Gastroesophageal sphincter (tissue), 4 donors: ENCODE measurements at regions not wholly inside any gene's neighbourhood (a gene's known extent, or its start where the extent isn't known, plus 50 kb on each side); places are given as distances from the start of the nearest gene placed in this dataset.

Experiments
- ATAC-seq: fragments of 150-250 bp; one replicate; pipeline ENCODE4 v1.9.1; 2016; ENCODE audit warnings: mild to moderate bottlenecking, moderate library complexity
- H3K27ac ChIP-seq, 4 donors: fragments of 200-600 bp; sonication (generic) in 3 of 4; 1 replicate in 3 of 4; 2 replicates in 1 of 4; pipeline ENCODE4 v1.5.1; 2016 to 2019
- H3K27me3 ChIP-seq: fragments of 200-600 bp; sonication (generic); one replicate; pipeline ENCODE4 v1.5.1; 2019
- H3K36me3 ChIP-seq, 2 donors: fragments of 200-600 bp; sonication (generic); one replicate each; pipeline ENCODE4 v1.5.1; 2019; ENCODE audit warnings: control low read depth in 1 of 2
- H3K4me1 ChIP-seq, 3 donors: fragments of 200-600 bp; sonication (generic); 1 replicate in 2 of 3; 2 replicates in 1 of 3; pipeline ENCODE4 v1.5.1; 2016 to 2019; ENCODE audit warnings: control low read depth in 2 of 3
- H3K4me3 ChIP-seq, 2 donors: fragments of 200-600 bp; sonication (generic); one replicate each; pipeline ENCODE4 v1.5.1; 2019; ENCODE audit warnings: mild to moderate bottlenecking in 1 of 2, moderate library complexity in 1 of 2
- H3K9me3 ChIP-seq, 3 donors: fragments of 200-600 bp; sonication (generic); one replicate each; pipeline ENCODE4 v1.5.1; 2017 to 2019; ENCODE audit warnings: control low read depth in 2 of 3
- EP300 ChIP-seq: sonication (generic); formaldehyde crosslinking; IDR thresholded peaks from one replicate; pipeline ENCODE4 v1.6.1; 2017; ENCODE audit warnings: antibody characterized with exemption, mild to moderate bottlenecking
- POLR2A ChIP-seq, 2 donors: fragments of 450-650 bp; IDR thresholded peaks; one replicate each; pipeline ENCODE4 v1.6.1; 2017; ENCODE audit warnings: antibody characterized with exemption in 2 of 2, mild to moderate bottlenecking in 2 of 2, moderate library complexity in 1 of 2
- POLR2AphosphoS5 ChIP-seq: sonication (generic); formaldehyde crosslinking; IDR thresholded peaks from one replicate; pipeline ENCODE4 v1.6.1; 2017; ENCODE audit warnings: antibody characterized with exemption
- WGBS, 2 donors: methylation state at CpG; one replicate each; pipeline ENCODE4 v1.1.5; 2018; ENCODE audit warnings: low coverage in 1 of 2; 5-methylcytosine and 5-hydroxymethylcytosine counted together
- TF ChIP-seq, protein P1 (sequence below), 4 experiments: fragments of 200-600 bp in 2 of 4; fragments of 450-650 bp in 2 of 4; sonication (generic) in 1 of 4; IDR thresholded peaks; one replicate each; pipeline ENCODE4 v1.5.1; 2017 to 2019; ENCODE audit warnings: antibody characterized with exemption in 4 of 4, mild to moderate bottlenecking in 2 of 4, moderate library complexity in 2 of 4

- Histone ChIP-seq H3K4me1 (no peaks in the 10 kb centered on the region), H3K36me3 (no peaks in the 10 kb centered on the region), H3K9me3 (no peaks in the 10 kb centered on the region), H3K4me3 (no peak overlapping the region), H3K27me3 (no peaks in the 10 kb centered on the region), H3K27ac (no peak overlapping the region)
- 17% methylated on average over 1 of the region's 1 CpG; no CpG with 5 or more reads in 1 of the 2 donors for WGBS, 2 donors
- TF ChIP-seq EP300, result no peak
- TF ChIP-seq POLR2A (IDR thresholded peaks at IDR 0.05), result no peak
- TF ChIP-seq, protein P1, sequence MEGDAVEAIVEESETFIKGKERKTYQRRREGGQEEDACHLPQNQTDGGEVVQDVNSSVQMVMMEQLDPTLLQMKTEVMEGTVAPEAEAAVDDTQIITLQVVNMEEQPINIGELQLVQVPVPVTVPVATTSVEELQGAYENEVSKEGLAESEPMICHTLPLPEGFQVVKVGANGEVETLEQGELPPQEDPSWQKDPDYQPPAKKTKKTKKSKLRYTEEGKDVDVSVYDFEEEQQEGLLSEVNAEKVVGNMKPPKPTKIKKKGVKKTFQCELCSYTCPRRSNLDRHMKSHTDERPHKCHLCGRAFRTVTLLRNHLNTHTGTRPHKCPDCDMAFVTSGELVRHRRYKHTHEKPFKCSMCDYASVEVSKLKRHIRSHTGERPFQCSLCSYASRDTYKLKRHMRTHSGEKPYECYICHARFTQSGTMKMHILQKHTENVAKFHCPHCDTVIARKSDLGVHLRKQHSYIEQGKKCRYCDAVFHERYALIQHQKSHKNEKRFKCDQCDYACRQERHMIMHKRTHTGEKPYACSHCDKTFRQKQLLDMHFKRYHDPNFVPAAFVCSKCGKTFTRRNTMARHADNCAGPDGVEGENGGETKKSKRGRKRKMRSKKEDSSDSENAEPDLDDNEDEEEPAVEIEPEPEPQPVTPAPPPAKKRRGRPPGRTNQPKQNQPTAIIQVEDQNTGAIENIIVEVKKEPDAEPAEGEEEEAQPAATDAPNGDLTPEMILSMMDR (IDR thresholded peaks at IDR 0.05), result no peak
- TF ChIP-seq POLR2AphosphoS5, result no peak
- no peak for ATAC-seq
Measured at GRCh38 chr16:60558936-60559335, 1477.3 kb downstream of the CDH8 start.

DNA sequence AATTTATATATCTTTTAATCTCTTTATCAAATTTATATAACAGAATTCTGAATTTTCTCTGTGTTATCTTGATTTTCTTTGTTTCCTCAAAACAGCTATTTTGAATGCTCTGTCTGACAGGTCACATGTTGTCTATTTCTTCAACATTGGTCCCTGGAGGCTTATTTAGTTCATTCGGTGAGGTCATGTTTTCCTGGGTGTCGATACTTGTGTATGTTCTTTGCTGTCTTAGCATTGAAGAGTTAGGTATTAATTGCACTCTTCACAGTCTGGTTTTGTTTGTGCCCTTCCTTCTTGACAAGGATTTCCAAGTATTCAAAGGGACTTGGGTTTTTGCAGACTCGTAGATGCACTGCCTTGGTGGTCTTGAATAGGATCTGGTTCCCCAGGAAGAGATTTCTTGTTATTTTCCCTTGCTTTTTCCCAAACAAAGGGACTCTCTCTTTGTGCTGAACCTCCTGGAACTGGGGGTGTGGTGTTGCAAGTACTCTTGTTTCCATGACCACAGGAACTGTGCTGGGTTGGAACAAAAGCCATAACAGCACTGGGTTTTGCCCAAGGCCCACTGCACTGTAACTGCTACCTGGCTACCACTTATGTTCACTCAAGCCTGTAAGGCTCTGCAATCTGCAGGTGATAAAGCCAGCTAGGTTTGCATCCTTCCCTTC lies 1483.0 kb downstream of the CDH8 start:
- no peaks in the 10 kb centered on the region for H3K36me3 ChIP-seq
- WGBS, 2 donors, result 39 to 53% methylated on average over 3 of the region's 3 CpGs
- H3K27me3 ChIP-seq, result no peaks in the 10 kb centered on the region
- H3K9me3 ChIP-seq, result no peaks in the 10 kb centered on the region
- TF ChIP-seq, protein P1 (IDR thresholded peaks at IDR 0.05), result no peak
- no peak overlapping the region for H3K4me3 ChIP-seq
- no peak overlapping the region for H3K27ac ChIP-seq
- H3K4me1 ChIP-seq, result no peaks in the 10 kb centered on the region
- ATAC-seq, result no peak

DNA sequence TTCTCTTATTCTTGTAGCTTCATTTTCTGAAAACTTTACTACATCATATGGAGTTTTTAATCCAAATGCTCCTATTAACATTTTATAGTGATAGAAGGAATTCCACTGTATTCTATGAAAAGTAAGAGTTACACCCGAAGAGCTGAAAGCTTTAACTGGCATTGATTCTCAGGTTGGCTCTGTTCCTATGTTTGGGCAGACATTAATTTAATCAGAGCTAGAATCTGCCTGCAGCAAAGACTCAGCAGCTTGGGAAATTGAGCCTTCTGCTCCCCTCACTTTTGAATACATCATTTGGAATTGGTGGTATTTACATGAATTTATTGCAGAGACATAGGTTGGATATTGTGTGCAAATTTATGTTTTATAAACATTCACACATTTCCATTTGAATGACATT lies 1494.7 kb downstream of the CDH8 start:
- Histone ChIP-seq H3K4me3 (no peak overlapping the region), H3K27ac (no peak overlapping the region), H3K4me1 (no peaks in the 10 kb centered on the region), H3K9me3 (no peaks in the 10 kb centered on the region), H3K36me3 (no peaks in the 10 kb centered on the region), H3K27me3 (no peaks in the 10 kb centered on the region)
- 40 to 47% methylated on average over 1 of the region's 1 CpG for whole genome bisulfite sequencing, 2 donors
- no peak for ATAC-seq
- no peak for TF ChIP-seq EP300
- TF ChIP-seq POLR2AphosphoS5, result no peak
- TF ChIP-seq POLR2A (IDR thresholded peaks at IDR 0.05), result no peak
- TF ChIP-seq, protein P1 (IDR thresholded peaks at IDR 0.05), result no peak

- H3K4me1 ChIP-seq, result no peaks in the 10 kb centered on the region
- no peak overlapping the region for H3K4me3 ChIP-seq
- TF ChIP-seq POLR2AphosphoS5 (no peak), POLR2A (IDR thresholded peaks at IDR 0.05) (no peak), EP300 (no peak)
- TF ChIP-seq, protein P1 (IDR thresholded peaks at IDR 0.05), result no peak
- no peaks in the 10 kb centered on the region for H3K27me3 ChIP-seq
- H3K9me3 ChIP-seq, result peaks cover 0 to 2% (median 0%) of the 10 kb centered on the region in 3 donors
- H3K36me3 ChIP-seq, result no peaks in the 10 kb centered on the region
- 63 to 80% methylated on average over 3 of the region's 3 CpGs for WGBS, 2 donors
- no peak for ATAC-seq
- H3K27ac ChIP-seq, result no peak overlapping the region
Measured at GRCh38 chr16:60510941-60511340, 1525.3 kb downstream of the CDH8 start.

DNA sequence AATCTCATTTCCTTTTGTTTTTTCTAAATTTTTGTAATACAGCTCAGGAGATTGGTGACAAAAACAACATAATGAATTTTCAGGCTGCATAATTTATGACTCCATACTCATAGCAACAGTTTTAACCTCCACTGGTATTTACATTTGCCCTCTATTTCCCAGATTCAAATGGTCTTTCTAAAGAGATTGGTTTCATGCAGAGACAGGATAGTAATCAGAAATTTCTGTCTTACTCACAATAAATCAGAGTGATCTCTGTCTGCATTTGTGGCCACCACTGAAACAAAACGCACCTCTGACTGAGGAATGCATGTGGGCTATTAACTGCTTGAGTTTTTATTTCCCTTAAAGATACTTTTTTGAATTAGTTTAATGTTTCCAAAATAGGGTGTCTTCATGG lies 1526.0 kb downstream of the CDH8 start:
- 62 to 78% methylated on average over 1 of the region's 1 CpG for WGBS, 2 donors
- Histone ChIP-seq H3K36me3 (no peaks in the 10 kb centered on the region), H3K4me1 (no peaks in the 10 kb centered on the region), H3K4me3 (no peak overlapping the region), H3K27ac (no peak overlapping the region), H3K9me3 (no peaks in the 10 kb centered on the region), H3K27me3 (no peaks in the 10 kb centered on the region)
- no peak for TF ChIP-seq POLR2A (IDR thresholded peaks at IDR 0.05)
- no peak for TF ChIP-seq POLR2AphosphoS5
- TF ChIP-seq EP300, result no peak
- TF ChIP-seq, protein P1 (IDR thresholded peaks at IDR 0.05), result no peak
- ATAC-seq, result no peak
